GM18511 (cell line): ENCODE measurements at regions not wholly inside any gene's neighbourhood (a gene's known extent, or its start where the extent isn't known, plus 50 kb on each side); places are given as distances from the start of the nearest gene placed in this dataset.
"Not testable (repeated sequence)": the region's sequence is repeated elsewhere in the genome, so short reads cannot be mapped to it uniquely, and the experiment has no call there.

Source experiments
- ATAC-seq: cut with Tn5 transposase; IDR thresholded peaks from one replicate; pipeline ENCODE4 v1.9.1; 2021; ENCODE audit warnings: mild to moderate bottlenecking, moderate library complexity; ENCODE audit not compliant: unreplicated experiment

DNA sequence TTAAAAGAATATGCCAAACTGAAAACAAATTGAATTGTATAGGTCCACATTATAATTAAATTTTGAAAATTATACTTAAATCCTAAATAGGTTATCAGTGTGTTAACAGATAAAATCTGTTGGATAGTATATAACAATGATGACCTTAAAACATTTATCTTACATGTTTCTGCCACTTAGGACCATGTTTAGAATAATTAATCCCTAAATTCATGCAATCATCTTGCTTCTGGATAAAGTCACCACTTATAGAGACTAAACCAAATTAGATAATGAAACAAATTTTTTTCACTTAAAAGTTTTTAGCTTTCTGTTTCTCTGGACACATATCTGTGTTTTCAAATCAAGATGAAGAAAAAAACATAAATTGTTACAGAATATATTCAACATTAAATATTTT is 511.7 kb upstream of the MIR17HG start:
- no peak for ATAC-seq

DNA sequence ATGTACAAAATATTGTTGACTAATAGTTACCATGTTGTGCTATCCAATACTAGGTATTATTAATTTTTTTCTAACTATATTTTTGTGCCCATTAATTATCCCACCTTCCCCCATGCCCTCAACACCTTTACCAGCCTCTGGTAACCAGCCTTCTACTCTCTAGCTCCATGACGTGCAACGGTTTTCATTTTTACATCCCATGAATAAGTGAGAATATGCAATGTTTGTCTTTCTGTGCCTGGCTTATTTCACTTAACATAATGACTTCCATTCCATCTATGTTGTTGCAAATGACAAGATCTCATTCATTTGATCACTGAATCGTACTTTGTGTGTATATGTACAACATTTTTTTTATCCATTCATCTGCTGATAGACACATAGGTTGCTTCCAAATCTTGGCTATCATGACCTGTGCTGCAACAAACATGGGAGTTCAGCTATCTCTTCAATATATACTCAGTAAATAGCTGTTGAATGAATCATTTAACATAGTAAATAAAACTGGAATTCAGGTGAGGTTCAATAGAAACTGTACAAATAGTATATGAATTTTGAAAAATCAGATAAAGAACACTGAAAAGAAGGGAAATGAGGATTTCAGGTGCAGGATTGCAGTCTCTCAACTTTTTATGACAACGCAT is 509.0 kb upstream of the MIR17HG start:
- ATAC-seq = no peak

DNA sequence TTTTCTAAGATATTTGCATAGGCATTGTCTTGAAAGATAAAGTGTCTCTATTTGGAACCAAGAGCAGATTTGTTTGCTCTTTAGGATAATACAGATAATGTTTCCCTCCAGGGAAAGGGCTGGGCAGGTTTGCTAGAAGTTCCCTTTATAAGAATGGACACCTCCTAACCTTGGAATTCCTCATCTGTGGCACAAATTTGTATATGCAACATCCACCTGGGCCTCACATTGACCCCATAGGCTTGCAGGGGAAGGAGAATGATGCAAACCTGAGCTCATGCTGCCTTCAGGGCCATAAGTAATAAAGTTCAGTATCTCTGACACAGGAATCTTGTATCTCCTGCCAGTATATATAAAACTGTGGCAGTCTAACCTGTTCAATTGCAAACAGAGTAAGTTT is 508.4 kb upstream of the MIR17HG start:
- no peak for ATAC-seq

DNA sequence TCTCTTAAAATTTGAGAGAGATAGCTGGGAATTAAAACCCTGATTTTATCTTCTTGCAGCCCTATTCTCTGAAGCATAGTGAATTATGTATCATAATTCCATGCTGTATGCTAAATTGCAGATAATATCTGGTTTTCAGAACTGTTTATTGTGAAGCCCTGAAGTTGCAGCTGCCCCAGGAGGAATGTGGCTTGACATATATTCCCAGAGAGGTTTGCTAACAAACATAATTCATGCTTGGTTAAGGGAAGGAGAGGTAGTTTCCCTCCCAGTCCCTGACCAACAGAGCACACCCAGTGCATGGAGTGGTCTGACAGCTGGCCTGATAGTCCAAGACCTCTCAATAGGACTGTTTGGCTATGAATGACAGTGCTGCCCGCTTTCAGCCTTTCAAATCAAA is 500.6 kb upstream of the MIR17HG start:
- no peak for ATAC-seq

DNA sequence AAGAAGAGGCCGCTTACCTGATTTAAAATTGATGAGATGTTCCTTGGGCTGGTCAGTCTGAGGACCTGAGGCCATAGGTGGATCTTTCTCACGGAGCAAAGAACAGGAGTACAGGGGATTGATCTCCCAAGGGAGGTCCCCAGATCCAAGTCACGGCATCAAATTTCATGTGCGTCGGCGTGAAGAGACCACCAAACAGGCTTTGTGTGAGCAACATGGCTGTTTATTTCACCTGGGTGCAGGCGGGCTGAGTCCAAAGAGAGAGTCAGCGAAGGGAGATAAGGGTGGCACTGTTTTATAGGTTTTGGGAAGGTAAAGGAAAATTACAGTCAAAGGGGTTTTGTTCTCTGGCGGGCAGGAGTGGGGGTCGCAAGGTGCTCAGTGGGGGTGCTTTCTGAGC is 493.8 kb upstream of the MIR17HG start:
- ATAC-seq = not testable (repeated sequence)

GRCh38 chr13:90857921-90858320 is 489.6 kb upstream of the MIR17HG start:
- ATAC-seq = no peak

DNA sequence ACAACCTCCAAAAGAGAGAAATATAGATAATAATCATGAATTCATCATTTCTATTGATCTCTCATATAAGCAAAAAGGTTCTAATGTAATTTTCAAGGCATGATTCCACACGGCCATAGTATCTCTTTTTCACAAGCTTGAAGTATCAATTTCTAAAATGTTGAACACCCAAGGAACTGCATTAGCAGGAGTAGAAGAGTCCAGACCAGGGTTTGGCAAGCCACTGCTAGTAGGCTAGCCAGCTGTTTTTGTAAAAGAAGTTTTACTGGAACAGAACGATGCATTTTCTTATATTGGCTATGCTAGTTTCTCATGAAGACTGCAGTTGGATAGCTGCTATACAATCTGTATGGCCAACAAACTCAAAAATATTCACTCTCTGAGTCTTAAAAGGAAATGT is 481.5 kb upstream of the MIR17HG start:
- no peak for ATAC-seq

DNA sequence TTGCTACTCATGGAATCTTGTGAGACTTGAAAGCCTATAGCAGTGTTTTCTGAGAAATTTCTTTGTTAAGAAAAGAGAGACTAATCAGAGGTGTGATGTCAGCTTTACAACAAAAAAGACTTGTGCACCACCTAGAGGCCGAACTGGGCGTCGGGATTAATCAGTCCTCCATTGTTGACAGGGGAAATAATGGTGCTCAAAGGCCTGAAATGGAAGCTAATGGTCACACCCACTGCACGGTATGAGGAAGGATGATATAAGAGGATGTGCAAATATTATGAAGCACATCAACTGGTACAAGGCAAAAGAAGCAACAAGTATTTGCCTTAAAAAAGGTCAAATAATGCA is 480.2 kb upstream of the MIR17HG start:
- ATAC-seq = peak; percentile 96

DNA sequence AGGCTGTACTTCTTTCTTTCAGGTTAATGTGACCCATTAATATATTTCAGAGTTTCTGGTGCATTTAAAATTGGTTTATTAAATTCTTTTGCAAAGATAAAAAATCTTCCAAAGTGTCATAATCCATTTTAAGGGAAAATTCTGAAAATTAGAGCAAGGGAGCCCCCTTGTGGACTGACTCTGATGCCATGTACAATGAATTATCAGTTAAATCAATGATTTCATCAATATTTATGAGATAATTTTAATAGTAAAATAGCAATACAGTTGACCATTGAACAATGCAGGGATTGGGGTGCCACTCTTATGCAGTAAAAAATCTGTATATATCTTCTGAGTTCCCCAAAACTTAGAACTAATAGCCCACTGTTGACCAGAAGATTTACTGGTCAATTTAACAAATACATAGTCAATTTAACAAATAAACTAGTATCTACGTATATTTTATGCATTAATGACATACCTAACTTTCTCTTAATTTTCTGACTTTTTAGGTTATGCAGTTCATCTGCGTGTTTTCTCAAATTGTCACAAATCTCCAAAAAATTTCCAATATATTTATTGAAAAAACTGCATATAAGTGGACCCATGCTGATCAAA is 479.1 kb upstream of the MIR17HG start:
- ATAC-seq = no peak

GRCh38 chr13:90869580-90869979 is 477.9 kb upstream of the MIR17HG start:
- ATAC-seq = no peak

GRCh38 chr13:90872491-90873025 is 474.9 kb upstream of the MIR17HG start:
- no peak for ATAC-seq

DNA sequence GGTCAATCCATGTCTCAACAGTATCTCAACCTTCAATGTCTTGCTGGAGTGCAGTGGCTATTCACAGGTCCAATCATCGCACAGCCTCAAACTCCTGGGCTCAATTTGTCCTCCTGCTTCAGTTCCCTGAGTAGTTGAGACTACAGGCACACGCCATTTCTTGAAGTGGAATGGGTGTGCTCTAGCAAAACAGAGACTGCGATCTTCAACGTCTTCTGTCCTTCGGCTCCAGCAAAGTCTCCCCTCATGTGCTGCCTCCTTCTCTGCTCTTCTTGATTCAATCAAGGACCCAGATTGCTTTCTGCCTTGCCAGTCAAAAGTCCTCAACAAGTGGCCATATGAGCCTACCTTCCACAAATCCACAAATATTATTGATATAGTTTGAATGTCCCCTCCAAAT is 466.7 kb upstream of the MIR17HG start:
- ATAC-seq = no peak

DNA sequence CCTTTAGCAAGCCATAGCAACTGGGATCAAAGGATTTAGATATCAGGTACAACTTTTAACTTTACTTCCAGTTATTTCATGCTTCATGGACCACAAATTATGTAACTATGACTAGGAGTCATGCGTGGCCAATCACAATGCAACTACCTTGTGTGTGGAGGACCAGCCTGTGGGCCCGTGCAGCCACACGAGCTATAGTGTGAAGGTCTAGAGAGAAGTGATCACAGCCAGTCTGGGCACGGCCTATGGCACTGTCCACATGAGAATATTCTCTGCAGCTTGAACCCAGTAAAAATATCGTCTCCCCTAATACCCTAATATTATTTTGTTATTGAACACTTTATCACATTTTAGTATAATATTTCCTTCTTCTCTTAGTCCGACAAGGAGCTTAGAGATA is 464.9 kb upstream of the MIR17HG start:
- ATAC-seq = no peak

GRCh38 chr13:90883592-90883991 is 463.9 kb upstream of the MIR17HG start:
- ATAC-seq = no peak

DNA sequence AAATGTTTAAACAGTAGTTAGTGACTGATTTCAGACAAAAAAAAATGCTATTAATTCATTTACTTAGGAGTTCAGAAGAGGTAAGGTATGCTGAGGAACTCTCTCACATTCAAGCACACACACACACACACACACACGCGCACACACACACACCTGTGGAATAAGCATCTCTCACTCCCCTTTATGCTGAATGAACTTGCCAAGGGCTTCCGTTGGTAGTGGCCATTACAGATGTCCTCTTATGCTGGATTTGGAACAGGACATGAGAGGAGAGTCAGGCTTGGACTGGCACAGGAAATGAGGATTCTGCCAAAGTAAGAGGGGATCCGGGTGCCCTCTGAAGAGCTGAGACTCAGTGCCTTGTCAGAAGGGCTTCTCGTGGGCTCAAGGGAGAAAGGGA is 463.4 kb upstream of the MIR17HG start:
- no peak for ATAC-seq

DNA sequence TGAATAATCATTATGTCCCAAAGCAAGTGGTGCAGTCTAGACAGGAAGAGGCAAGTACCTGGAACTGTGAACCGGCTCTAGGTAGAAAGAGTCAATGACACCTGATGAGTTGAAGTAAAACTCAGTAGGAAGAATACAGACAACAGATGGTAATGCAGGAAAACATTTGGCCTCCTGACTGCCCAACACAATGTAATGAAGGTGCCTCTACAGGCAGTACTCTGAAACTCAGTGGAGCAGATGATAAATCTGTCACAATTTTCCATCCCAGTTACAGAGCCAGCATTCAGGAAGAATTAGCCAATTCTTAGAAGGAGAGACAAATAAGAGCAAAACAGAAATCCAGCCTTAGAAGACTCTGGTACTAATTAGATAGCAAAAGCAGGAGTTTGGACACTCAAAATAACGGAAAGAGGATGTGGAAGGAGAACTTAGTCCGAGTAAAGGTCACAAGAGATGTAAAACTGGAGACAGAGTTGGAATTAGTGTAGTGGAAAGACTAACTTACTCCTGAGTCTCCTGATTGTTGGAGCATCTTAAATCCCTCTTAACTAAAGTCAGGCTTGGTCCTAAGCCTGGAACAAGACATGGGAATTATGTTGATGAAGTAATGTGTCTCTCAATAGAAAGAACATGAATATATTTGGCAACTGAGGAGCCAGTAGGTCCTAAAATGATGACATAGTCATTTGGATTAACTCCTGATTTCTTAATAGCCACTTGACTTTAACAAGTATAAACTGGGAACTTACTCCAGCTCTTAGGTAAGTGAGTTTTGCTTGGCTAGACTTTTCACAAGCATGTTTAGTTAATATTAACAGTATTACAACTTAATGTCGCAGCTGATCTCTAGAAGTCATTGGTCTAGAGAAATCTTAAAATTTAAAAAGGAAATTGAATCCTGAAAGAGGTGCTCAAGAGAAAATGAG is 457.3 kb upstream of the MIR17HG start:
- ATAC-seq = no peak

GRCh38 chr13:90891329-90891728 is 456.2 kb upstream of the MIR17HG start:
- no peak for ATAC-seq

- not testable (repeated sequence) for ATAC-seq
Measured at GRCh38 chr13:90893199-90893598, 454.3 kb upstream of the MIR17HG start.

- ATAC-seq = no peak
Measured at GRCh38 chr13:90896002-90896401, 451.5 kb upstream of the MIR17HG start.

GRCh38 chr13:90898811-90899210 is 448.7 kb upstream of the MIR17HG start:
- no peak for ATAC-seq

DNA sequence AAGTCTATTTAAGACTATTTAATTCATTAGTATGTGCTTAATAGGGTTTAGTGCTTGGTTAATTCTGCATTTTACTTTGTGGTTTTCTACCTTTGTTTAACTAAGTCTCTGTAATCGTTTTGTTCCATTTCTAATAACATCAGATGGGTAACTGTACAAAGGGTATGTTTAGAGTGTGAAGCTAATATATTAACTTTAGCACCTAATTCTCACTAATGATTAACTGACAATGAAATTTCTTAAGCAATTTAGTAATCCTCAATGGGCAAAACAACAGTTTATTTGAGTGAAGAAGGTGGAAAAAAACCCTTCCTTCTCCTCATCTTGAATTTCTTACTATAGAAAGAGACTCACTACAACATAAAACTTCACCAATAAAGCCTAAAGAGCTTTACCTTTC is 448.1 kb upstream of the MIR17HG start:
- no peak for ATAC-seq

- no peak for ATAC-seq
Measured at GRCh38 chr13:90902255-90902654, 445.2 kb upstream of the MIR17HG start.
